HG03521 (cell line): ENCODE measurements at regions not wholly inside any gene's neighbourhood (a gene's known extent, or its start where the extent isn't known, plus 50 kb on each side); places are given as distances from the start of the nearest gene placed in this dataset.
"Not testable (repeated sequence)": the region's sequence is repeated elsewhere in the genome, so short reads cannot be mapped to it uniquely, and the experiment has no call there.

ENCODE experiments used
- ATAC-seq: cut with Tn5 transposase; IDR thresholded peaks from one replicate; pipeline ENCODE4 v1.9.1; 2021; ENCODE audit warnings: mild to moderate bottlenecking, moderate library complexity; ENCODE audit not compliant: unreplicated experiment

DNA sequence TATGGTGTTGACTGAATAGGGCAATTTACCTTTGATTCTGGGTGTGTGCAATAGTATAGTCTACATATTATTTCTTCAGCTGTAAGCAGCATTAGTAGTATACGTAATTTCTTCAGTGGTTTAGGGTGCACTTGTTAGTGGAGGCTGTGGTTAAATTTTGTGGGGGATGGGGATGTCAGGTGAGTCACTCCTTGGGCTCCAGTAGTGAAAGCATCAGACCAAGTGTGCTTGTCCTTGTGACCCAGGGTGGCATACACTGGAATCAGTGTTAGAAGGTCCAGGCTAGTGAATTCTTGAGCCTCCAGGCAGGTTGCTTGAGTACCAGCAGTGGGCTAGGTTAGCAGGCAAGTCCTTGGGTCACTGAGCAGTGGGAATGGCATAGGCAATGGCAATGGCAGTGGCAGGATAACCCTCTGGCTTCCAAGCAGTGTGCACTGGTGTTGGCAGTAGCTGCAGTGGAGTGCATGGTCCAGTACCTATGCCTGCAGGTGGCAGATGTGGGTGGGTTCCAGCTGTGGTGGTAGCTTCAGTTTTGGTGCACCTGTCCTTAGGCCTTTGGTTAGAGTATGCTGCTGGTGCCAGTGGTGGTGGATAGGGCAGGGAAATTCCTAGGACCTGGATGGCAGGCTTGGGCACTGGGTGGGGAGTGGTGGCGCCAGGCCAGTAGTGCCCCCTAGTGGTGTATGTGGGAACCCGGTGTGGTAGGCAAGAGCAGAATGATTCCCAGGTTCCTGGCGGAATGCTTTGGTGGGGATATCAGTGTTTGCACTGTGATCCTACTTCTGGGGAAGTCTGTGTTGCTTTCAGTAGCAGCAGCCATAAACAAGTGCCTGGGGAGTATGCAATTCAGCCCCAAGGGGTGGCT, 531.0 kb downstream of the SMARCA1 start:
- ATAC-seq: no peak

DNA sequence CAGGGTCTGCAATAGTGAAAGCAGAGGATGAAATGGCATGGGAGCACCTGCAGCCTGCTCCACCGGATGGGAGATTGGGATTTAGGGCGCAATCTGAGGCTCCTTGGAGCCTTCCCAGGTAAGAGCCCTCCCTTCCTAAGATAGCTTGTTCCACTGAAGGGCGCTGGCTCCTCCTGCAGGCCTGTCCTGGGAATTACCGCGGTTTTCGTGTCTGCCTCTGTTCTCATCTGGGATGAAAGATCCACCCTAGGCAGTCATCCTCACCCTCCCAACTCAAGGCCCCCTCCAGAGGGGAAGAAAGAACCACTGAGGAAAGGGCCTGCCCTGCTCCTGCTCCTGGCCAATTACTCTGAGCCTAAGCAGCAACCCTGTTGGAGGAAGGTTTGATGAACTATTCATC, 547.5 kb downstream of the SMARCA1 start:
- ATAC-seq: no peak

DNA sequence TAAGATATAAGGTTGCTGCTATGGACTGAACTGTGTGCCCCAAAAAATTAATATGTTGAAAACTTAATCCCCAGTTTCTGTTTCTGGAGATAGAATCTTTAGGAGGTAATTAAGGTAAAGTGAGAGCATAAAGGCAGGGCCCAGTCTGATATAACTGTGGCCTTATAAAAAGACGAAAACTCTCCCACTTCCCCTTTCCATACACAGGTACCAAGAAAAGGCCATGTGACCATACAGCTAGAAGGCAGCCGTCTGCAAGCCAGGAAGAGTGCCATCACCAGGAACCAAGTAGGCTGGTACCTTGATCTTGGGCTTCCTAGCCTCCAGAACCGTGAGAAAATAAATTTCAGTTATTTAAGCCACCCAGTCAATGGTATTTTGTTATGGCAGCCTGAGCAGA, 550.3 kb downstream of the SMARCA1 start:
- ATAC-seq: no peak

DNA sequence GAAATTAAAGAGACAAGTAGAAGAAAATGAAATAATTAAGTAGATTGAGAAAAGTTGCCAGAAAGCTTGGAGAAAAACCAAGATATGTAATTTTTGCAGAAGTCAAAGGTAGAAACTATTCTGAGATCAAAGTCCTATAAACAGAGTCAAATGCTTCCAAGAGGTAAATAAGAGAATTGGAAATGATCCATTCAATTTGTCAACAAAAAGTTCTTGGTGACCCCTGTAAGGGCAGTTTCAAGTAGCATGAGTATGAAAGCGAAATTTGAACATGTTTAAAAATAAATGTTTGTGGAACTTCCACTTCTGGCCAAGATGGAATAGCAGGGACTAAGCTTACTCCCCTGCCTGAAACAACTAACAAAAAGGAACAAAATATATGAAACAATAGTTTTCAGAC, 562.0 kb downstream of the SMARCA1 start:
- no peak for ATAC-seq

DNA sequence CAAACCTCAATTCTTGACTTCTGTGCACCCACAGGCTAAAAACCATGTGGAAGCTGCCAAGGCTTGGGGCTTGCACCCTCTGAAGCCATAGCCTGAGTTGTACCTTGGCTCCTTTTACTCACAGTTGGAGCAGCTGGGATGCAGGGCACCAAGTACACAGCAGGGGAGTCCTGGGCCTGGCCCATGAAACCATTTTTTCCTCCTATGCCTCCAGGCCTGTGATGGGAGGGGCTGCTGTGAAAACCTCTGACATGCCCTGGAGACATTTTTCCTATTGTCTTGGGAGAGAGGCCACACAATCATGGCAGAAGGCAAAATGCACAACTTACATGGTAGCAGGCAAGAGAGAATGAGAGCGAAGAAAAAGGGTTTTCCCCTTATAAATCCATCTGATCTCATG, 568.6 kb downstream of the SMARCA1 start:
- ATAC-seq: not testable (repeated sequence)

DNA sequence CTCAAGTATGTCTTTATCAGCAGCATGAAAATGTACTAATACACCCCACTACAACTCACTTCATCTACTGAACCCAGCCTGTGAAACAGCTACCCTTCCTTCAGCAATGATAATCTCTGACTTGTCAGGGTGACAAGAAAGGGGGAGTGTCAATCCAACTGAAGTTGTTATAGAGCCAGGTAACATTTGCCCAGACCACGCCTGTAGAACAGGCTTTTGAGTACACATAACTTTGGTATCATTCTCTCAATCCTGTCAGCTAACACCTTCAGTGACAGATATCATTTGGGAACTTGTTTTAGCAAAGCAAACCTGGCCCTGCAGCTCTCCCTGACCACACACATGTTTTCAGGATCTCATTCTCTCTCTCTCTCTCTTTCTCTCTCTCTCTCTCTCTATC, 592.2 kb downstream of the SMARCA1 start:
- no peak for ATAC-seq

DNA sequence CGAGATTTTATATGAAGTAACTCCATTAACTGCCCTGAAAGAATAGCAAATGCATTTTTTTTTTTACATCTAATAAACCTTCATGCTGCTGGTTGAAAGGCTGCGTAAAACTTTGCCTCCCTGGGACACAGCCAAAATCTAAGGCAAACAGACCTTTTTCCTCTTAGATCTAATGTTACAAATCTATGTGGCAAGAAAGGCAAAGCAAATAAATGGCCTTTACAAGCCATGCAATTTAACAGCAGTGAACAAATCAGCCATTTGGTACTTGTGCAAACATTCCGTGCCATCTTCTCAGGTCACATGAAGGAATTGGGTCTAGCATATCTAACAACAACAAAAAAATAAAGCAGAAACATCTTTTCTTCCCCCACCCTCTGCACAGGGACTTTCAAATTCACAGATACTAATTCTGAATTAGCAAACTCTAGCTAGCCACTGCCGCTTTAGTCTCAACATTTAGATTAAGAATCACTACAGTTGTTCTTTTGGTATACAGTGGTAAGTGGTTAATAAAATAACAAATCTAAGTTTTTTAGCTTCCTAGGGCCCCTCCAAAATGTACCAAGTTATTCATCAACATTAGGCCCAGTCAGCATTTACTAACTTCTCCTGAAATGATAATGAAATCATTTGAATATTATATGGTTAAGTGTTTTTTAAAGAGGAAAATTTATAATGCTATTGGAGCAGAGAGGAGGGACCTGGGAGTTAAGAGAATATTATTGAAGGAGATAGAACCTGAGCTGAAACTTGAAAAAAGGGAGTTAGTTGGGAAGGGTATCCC, 593.8 kb downstream of the SMARCA1 start:
- no peak for ATAC-seq

DNA sequence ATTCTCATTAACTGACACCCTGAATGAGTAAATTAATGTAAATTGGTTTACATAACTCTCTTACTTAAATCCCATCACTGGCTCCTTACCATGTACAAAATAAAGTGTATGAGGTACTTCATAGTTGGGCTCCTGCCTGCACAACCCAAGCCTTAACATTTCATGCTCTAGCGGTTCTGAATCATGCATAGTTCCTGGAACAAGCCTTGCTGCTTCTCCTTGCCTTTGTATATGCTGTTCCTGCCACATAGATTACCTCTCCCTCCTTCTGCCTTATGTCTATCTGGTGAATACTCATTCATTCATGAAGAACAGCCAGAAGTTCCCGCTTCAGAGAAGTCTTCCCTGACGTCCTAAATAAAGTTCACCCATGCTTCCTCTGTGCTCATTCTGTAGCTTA, 594.7 kb downstream of the SMARCA1 start:
- ATAC-seq: no peak

DNA sequence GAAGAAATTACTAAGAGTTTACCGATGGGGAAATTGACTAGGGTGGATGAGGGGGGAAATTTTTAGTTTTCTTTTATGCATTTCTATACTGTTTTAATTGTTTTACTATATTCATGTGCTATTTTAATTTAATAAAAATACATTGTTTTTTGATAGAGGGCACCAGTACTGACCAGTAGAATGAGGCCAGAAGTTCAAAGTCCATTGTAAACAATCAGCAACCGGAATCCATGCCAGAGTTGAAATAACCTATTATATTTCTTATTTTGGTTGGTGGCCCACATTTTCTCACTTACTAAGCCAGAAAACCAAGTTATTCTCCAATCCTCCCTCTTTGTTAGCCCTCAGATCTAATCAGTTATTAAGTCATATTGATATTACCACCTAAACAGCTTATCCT, 595.9 kb downstream of the SMARCA1 start:
- ATAC-seq: no peak

DNA sequence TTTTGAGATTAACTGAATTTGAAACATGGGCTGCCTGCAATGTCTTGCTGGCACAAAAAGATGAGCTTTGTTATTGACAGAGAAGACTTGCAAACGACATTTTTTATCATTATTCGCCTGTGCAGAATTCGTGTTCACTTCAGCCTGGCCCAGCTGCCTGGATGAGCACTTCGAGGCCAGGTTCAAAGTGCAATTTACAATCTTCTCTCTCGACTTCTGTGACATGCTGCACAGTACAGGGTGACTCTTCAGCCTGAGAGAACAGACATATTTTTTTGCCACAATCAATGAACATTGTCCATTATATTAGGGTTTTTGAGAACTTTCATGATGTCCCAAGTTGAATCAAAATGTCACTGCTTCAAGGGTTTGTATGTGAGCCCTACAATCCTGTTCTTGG, 616.5 kb downstream of the SMARCA1 start:
- ATAC-seq: no peak

DNA sequence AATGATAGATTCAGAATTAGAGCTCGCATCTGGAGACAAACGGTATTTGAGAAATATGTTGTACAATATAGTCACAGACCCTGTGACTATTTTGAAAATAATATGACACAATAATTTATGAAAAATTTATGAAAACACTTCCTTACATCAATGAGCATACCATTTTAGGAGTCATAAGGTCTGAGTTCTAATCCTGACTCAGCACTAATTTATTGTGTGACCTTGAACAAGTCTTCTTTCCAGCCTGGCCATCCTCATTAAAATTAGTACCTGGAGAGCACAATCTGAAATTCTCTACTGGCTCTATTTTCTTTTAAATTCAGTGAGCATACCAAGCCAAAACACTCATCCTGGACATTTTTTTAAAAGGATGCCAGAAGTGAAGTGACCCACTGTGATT, 622.3 kb downstream of the SMARCA1 start:
- no peak for ATAC-seq

DNA sequence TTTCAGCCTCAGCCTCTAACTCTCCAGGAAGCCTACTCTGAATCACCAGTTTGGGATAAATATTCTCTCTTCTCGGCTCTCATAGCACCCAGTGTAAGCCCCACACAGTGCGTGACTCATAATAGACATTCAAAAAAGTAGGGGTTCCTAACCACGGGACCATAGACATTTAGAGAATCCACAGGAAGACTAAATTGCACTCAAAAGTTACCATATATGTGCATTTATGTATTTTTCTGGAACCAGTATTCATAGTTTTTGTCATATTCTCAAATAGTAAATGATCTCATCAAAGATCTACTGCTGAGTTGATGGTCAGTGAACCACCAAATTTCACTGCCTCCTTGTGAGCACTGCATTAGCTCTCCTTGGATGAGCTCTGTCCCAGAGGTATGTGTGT, 625.7 kb downstream of the SMARCA1 start:
- ATAC-seq: no peak

DNA sequence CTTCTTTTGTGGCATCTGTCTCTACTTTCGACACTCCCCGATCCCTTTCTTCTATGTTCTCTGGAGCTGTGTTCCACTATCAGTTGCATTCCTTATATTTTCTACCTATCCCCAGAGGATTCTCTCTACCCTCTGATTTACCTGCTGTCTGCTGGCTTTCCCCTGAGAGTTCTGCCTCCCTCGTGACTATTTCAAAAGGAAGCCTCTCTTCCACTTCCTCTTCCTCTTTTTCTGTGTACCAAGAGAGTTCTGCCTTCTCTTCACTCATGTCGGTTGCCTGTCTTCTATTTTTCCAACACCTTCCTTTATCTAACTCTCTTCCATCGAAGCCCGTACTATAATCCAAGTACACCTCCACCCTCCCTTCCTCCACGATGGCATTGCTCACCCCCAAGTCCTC, 631.7 kb downstream of the SMARCA1 start:
- no peak for ATAC-seq

DNA sequence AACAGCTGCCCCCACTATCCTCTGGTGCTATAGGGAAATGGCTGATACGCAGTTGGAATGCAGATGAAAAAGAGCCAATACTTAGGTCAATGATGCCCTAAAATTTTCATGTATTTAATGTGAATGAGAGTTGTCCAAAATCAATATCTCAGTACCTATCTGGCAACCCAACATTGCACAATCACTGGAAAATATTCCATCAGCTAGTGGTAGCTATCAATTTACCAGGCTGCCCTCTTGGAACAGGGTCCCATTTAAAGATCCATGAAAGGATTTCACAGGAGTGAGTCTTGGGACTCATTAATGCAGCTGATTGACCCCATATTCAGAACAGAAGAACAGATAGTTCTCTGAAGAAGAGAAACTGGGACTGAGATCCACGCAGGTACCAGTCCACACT, 638.9 kb downstream of the SMARCA1 start:
- ATAC-seq: no peak

DNA sequence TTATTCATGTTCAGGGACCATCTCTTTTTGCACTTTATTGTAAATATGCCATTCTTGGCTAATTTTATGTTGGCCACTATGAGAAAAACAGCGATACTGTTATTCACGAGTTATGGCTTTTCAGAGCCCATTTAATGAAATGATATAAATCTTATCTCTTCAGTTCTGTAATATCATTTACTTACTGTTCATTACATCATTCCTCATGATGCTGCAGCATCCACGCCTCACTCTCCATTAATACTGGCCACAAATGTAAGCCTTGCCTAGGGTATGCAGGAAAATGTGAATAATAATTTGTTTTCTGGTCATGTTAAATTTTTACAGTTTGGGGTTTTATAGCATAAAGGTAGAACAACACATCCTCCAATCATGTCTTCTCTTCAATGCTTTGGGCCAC, 639.6 kb downstream of the SMARCA1 start:
- ATAC-seq: no peak

DNA sequence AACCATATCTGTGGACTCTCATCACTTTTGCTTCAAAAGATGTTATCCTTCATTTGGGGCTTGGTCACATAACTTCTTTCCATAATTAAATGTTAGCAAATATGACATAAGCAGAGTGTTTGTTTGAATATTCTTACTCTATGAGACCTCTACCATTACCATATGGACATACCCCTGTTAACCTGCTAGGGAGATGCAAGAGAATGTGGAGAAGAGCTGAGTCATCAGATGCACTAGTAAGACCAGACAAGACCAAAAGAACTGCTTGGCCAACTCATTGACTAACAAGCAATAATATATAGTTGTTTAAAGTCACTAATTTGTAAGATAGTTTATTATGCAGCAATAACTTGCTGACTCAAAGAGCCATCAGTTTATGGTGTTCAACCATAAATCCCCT, 652.9 kb downstream of the SMARCA1 start:
- ATAC-seq: no peak

DNA sequence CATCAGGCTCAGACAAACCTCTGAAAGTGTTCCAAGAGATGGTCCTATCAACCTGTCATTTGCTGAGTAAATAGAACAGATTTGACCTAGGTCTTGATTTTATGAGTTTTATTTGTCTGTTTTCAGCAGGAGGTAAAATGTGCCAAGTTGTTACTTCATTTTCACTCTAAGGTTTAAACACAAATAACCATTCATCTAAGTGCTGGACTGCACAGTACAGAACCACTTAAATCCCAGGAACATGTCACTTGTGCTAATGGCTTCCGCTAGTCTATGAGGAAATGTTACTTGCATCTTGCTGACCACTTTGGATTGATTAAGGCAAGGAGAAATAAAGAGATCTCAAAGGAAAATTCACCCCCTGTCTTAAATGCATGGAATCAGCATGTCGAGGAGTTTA, 660.7 kb downstream of the SMARCA1 start:
- ATAC-seq: no peak

DNA sequence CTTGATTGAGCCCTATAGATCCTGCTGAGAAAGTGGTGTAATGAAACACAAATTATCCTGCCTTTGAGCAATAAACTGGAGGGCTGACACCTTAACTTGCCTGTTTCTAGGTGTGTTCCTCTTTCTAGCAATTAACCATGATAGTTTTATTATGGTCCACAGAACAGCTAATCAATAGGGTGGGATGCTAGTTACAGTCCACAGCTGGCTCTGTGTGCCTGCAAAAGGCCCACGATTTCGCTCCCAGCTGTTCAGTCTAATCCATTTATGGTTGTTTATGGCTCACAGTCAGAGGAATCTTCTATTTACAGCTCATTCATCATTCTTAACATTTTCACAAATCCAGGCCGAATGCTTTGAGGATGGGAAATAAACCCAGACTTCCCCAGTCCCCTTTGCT, 674.9 kb downstream of the SMARCA1 start:
- no peak for ATAC-seq

DNA sequence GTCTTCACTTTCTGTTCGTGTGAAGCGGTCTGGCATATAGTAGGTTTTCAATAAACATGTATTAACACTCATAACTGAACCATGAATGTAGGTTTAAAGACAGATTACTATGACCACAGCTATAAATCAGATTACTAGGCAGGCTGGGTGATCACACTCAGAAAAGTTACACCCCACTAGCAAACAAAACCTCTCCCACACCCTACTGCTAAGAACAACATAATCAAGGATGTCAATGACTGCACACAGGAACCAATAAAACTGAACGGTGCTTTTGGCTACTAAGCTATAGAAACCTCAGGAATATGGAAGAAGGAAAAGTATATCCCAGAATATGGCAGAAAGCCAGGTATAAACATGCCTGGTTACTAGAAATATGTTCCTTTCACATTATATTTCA, 676.9 kb downstream of the SMARCA1 start:
- no peak for ATAC-seq

DNA sequence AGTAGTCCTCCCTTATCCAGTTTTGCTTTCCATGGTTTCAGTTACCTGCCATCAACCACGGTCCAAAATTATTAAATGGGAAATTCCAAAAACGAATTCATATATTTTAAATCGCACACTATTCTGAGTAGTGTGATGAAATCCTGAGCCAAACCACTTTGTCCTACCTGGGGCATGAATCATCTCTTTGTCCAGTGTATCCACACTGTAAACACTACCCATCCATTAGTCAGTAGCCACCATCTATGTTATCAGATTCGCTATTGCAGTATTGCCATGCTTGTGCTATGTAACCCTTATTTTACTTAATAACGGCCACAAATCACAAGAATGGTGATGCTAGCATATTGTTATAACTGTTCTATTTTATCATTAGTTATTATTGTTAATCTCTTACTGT, 704.6 kb downstream of the SMARCA1 start:
- no peak for ATAC-seq

DNA sequence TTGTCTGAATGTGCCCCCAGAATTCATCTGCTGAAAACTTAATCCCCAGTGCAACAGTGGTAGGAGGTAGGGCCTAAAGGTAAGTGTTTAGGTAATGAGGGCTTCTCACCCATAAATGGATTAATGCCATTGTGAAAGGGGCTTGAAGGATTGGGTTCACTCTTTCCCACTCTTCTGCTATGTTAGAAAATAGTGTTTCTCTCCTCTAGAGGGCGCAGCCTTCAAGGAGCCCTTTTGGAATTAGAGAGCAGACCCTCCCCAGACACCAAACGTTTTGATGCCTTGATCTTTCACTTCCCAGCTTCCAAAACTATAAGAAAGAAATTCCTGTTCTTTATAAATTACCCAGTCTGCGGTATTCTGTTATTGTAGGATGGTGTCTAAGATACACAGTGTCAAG, 706.4 kb downstream of the SMARCA1 start:
- no peak for ATAC-seq

DNA sequence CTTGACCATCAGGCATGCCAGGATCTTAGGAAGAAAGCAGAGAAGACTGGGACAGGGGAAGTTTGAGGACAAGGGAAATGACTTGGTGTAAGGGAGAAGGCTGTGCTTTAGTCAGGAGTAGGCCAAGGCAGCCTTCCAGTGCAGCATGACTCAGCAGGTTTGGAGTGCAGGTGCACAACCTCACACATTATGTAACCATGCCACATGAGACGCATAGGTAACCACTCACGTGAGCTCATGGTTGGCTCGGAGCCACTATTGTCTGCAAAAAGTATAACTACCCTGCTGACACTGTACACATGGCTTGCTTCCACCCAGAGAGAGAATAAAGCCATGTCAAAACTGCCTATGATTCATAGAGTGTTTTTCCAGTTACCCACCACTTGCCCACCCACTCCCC, 715.9 kb downstream of the SMARCA1 start:
- ATAC-seq: no peak
